GM19397 (cell line): ENCODE measurements at regions not wholly inside any gene's neighbourhood (a gene's known extent, or its start where the extent isn't known, plus 50 kb on each side); places are given as distances from the start of the nearest gene placed in this dataset.
A peak's percentile ranks its signal among the peaks of the same experiment; 100 is the strongest.
"Not testable (repeated sequence)": the region's sequence is repeated elsewhere in the genome, so short reads cannot be mapped to it uniquely, and the experiment has no call there.

ENCODE experiments used
- ATAC-seq: cut with Tn5 transposase; IDR thresholded peaks from one replicate; pipeline ENCODE4 v1.9.1; 2021; ENCODE audit warnings: mild to moderate bottlenecking, moderate library complexity; ENCODE audit not compliant: unreplicated experiment

DNA sequence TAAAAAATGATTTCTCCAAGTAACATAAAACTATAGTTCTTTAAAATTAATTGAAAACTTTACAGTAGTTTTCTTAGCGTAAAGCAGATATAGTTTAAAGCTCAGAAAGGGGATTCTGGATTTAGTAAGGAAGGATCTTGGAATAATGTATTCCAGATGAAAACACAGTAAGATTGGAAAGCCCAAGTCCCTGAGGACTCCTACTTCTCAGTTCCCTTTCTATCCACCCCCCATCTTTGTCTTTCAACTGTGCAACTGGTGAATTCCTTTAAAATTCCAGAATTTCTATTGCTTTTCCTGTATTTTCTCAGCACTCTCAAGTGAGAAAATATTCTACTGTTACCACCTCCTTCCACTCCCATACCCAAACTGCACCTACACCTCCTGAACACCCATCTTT lies 184.5 kb upstream of the FBN2 start:
- ATAC-seq: no peak

DNA sequence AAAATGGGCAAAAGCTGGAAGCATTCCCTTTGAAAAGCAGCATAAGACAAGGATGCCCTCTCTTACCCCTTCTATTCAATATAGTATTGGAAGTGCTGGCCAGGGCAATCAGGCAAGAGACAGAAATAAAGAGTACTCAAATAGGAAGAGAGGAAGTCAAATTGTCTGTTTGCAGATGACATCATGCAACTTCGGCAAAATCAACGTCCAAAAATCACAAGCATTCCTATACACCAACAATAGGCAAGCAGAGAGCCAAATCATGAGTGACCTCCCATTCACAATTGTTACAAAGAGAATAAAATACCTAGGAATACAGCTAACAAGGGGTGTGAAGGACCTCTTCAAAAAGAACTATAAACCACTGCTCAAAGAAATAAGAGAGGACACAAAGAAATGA lies 192.0 kb upstream of the FBN2 start:
- ATAC-seq: not testable (repeated sequence)

DNA sequence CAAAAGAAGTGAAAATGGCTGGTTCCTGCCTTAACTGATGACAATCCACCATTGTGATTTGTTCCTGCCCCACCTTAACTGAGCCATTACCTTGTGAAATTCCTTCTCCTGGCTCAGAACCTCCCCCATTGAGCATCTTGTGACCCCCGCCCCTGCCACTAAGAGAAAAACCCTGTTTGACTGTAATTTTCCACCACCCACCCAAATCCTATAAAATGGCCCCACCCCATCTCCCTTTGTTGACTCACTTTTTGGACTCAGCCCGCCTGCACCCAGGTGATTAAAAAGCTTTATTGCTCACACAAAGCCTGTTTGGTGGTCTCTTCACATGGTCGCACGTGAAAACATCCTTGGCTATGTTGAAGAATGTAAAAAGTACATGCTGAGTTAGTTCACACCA lies 197.6 kb upstream of the FBN2 start:
- not testable (repeated sequence) for ATAC-seq

DNA sequence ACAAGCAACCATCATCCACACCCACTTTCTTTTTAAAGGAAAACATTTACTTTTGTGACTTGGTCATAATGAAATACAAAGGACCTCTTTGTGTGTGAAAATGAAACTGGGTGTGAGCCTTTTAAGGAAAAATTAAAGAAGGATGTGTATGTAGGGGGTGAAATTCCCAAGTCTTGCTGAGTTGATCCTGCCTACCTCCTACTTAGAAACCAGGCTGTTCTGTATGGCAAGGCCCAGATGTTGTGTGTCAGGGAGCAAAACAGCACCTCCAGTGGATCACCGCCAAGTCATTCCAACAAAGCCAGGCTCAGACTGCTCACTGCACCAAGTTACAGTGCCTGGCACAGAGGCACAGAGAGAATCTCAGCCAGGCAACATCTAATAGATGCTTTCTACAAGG lies 198.5 kb upstream of the FBN2 start:
- no peak for ATAC-seq

GRCh38 chr5:128749136-128749898 lies 211.3 kb upstream of the FBN2 start:
- no peak for ATAC-seq

DNA sequence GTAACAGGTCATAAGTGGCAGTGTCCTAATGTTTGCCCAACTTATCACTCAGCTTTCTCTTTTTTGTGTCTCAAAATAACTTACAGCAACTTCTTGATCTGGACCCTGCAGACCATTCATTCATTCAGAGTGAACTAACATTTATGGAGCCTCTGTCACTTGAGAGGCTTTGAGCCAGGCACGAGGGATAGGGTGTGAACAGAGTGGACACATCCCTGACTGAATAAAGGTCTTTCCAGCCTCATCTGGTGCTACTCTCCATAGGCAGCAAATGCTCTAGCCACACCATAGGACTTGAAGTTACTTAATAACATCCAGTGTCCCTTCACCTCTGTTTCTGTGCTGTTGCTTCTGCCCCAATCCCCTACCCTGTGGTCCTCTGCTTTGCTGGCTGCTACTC lies 212.1 kb upstream of the FBN2 start:
- ATAC-seq: no peak

DNA sequence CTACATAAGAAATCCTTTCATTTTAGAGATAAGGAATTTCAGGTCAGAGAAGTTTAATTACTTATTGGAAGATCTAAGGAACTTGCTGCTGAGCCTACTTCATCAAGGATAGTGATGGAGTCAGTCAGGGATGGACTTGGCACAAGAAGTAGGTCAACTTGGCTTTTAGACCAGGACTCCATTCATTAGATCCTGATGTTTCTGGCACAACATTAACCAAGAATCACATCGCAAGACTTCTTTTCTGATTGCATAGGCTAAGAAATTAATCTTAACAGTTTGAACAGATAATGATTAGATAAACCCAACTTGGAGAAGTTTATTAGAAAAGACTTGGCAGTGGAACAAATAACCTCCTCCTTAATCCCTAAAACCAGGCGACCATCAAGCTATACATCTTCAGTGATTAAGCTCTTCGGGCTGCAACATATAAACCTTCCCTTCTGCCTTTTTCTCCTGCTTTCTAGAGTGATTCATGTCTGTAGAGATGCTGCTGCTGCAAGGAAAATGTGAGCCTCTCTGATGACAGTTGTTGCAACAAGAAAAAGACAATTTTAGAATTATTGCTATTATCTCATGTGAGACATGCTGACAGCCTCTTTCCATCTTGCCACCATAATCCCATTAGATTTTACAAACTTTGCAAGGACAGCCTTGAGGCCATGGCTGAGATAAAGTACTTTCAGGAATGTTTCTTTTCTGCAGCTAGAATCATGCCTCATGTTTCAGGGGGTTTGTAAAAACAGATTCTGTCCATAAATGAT lies 207.9 kb upstream of the SLC27A6 start:
- no peak for ATAC-seq

DNA sequence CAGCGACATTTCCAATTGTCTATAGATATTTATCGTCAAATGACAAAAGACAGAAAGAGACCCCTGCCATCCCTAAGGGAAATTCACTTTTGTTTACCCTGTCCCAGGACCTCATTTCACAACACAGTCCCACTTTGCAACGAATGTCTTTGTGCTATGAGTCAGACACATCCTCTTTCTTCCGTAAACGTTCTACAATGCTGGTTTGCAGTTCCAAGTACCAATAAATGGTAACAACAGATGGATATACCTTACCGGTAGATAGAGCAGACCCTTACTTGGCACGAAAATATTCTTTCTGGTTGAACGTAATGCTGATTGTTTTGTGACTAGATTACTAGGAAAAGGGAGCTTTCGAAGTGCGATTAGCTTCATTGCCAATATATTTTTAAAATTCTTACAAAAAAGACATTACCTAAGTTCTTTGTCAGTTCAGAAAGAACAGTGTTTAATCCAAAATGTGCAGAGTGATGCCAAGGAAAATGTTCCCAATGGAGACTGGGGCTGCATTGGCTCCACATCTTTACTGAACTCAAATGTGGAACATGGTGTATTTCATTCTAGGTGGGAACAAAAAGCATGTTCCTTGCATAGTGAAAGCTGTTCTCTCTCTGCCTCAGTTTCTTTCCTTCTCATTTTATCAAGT lies 202.5 kb upstream of the SLC27A6 start:
- ATAC-seq: no peak

- no peak for ATAC-seq
Measured at GRCh38 chr5:128763321-128763720, 202.0 kb upstream of the SLC27A6 start.

DNA sequence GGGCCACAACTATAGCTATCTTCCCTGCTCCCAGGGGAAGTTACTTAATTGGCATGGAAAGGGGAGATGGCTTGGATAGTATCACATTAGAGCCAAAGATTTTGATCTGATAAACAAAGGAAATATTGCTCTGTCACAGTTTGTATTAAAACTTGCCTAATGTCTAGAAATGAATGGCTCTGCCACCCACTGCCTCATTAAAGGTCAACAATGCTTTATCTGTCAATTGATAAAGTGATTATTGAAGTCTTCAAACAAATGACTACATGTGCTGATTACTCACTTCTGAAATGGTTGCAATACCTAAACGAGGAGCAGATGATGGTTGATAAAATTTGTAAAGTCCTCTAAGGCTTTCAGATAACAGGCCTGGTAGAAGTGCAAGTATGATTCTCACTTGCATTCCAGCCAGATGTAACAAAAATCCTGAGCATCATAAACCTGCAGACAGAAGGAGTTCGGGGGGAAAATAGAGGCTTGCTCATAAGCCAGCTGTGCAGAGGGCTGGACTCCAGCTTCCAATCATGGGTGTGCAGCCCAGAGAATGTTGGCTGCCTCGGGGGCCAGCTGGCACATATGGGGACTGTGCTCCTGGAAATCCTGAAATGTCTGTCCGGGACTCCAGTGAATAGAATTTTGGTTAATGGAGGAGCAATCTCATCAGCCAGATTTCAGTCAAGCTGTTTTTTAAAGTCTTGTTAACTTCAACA lies 200.5 kb upstream of the SLC27A6 start:
- ATAC-seq: no peak

GRCh38 chr5:128765448-128766061 lies 199.7 kb upstream of the SLC27A6 start:
- no peak for ATAC-seq

GRCh38 chr5:128766406-128766805 lies 198.9 kb upstream of the SLC27A6 start:
- no peak for ATAC-seq

DNA sequence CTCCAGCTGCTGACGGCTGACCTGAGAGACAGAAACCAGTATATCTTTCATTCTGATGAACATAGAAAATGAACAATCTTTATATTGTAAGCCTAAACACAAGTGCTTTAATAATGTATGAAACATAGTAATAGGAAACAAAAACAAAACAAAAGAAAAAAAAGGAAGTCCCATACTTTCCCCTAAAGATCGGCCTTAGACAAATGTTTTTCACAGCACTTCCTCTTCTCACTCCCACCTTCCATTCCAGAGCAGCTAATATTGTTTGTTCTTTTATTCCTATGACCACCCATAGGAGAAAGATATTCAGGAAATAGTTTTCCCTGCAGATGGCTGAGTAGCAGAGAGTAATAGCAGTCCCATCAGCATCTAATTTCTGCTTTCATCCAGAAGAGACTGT lies 194.4 kb upstream of the SLC27A6 start:
- no peak for ATAC-seq

DNA sequence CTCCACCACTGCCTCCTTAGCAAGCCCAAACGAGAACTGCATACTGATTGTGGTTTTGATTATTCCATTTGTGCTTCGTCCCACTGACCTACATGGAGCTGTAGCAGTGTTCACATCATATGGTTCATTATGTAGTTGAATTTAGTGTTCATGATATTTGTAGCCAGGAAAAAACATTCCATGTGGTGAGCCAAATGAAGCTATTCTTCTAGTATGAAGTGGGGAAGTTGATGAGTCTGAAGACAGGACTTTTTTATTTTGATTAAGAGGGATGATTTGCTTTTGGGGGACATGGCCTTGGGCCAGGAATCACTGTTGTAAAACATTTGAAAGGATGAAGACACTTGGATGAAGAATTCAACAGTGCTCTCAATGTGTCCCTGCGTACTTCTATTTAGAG lies 192.9 kb upstream of the SLC27A6 start:
- no peak for ATAC-seq

- no peak for ATAC-seq
Measured at GRCh38 chr5:128773378-128773777, 191.9 kb upstream of the SLC27A6 start.

DNA sequence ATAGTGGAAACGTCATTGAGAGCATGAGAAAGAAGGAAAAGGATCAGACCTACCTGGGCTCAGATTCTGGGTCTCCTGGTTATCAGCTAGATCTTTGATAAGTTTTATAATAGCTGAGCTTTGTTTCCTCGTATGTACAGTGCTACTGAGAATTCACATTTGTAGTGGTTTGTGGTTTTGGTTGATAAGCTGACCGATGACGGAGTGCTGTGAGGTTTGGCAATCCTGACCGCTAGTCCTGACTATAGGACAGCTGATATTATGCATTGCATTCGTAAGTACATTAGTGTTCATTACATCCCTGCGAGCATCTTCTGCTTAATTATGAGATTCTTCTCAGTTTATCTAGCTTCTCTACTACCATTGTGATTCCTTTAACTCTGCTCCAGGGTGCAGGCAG lies 190.7 kb upstream of the SLC27A6 start:
- ATAC-seq: no peak

DNA sequence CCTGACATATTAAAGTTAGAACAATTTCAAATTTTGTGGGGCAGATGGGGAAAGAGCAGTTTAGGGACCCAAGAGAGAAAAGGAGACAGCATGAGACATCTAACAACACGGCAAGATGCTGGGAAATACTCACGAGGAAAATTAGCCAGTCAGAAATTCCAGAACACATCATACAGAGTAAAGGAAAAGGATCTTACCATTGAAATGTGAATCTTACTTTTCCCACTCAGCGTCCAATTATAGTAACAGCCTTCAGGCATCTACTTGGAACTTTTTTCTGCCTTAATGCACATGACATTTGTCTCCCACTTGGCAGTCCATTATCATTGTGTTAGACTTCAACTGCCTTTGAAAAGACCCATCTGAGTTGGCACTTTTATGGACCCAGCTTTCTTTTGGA lies 189.7 kb upstream of the SLC27A6 start:
- no peak for ATAC-seq

GRCh38 chr5:128777052-128777451 lies 188.2 kb upstream of the SLC27A6 start:
- ATAC-seq: peak; percentile 80

DNA sequence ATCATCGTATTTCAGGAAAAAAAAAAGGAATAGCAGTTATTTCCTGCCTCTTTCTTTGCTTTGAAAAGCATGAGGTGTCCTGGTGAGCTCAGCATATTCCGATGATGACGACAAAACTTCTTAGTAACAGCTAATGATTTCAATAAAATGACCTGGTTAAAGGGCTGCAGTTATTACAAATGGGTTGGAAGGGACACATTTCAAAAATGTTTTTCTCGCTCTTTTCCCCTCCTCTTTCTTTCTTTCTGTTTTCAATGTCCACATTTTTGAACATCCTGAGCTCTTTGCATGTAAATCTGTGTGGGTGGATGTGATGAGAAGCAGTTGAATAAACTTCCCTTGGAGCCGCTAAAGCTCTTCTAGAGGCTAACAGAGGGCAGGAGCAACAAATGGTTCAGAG lies 186.8 kb upstream of the SLC27A6 start:
- no peak for ATAC-seq

DNA sequence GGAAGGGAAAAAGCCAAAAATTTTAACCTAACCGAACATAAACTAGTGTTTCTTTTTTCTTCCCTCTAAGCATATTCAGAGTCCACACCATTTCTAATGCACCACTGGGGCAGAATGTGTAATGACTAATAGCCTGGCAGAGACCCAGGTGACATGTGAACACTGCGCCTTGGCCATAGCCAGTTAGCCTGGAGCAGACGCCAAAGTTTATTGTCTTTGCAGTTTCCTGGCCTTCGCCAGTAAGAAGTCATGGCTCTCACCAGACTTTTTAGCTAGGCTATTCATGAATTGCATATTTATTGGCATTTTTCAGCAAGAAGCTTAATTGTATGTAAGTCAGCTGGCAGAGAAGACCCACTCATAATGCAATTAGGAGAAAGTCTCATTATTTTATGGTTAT lies 182.8 kb upstream of the SLC27A6 start:
- no peak for ATAC-seq

- ATAC-seq: no peak
Measured at GRCh38 chr5:128784726-128785125, 180.6 kb upstream of the SLC27A6 start.
